ENCODE measurements at regions not wholly inside any gene's neighbourhood (a gene's known extent, or its start where the extent isn't known, plus 50 kb on each side); places are given as distances from the start of the nearest gene placed in this dataset.

GRCh38 chr18:34055227-34055626 is 169.5 kb downstream of the NOL4 start:
- Histone ChIP-seq H3K27me3 (no peaks in the 10 kb centered on the region), H3K36me3 (ENCODE audit: low read depth, missing control alignments) (no peaks in the 10 kb centered on the region), H3K9me3 (no peaks in the 10 kb centered on the region), H3K27ac (no peak overlapping the region), H3K4me3 (no peak overlapping the region), H3K4me1 (no peaks in the 10 kb centered on the region)
- TF ChIP-seq POLR2A (IDR thresholded peaks at IDR 0.05): no peak
- TF ChIP-seq CTCF (IDR thresholded peaks at IDR 0.05): no peak
- 87 to 89% methylated on average over 1 of the region's 1 CpG for WGBS, 2 donors
- intact Hi-C loops (cut with DNase I; ENCODE audit: low total_unique reads): no loop called here
- DNase-seq: no peak

GRCh38 chr18:34050661-34051060 is 174.1 kb downstream of the NOL4 start:
- Histone ChIP-seq H3K4me1 (no peaks in the 10 kb centered on the region), H3K4me3 (no peak overlapping the region), H3K27ac (no peak overlapping the region), H3K27me3 (no peaks in the 10 kb centered on the region), H3K9me3 (no peaks in the 10 kb centered on the region), H3K36me3 (ENCODE audit: low read depth, missing control alignments) (no peaks in the 10 kb centered on the region)
- no peak for DNase-seq
- 90 to 94% methylated on average over 2 of the region's 2 CpGs for WGBS, 2 donors
- TF ChIP-seq CTCF (IDR thresholded peaks at IDR 0.05) (no peak), POLR2A (IDR thresholded peaks at IDR 0.05) (no peak)
- intact Hi-C loops (cut with DNase I; ENCODE audit: low total_unique reads): no loop called here

- no peak for DNase-seq
- H3K27ac ChIP-seq: no peak overlapping the region
- intact Hi-C loops (cut with DNase I; ENCODE audit: low total_unique reads): no loop called here
- H3K36me3 ChIP-seq (ENCODE audit: low read depth, missing control alignments): no peaks in the 10 kb centered on the region
- no peaks in the 10 kb centered on the region for H3K9me3 ChIP-seq
- H3K27me3 ChIP-seq: no peaks in the 10 kb centered on the region
- no peak overlapping the region for H3K4me3 ChIP-seq
- TF ChIP-seq CTCF (IDR thresholded peaks at IDR 0.05) (no peak), POLR2A (IDR thresholded peaks at IDR 0.05) (no peak)
- no peaks in the 10 kb centered on the region for H3K4me1 ChIP-seq
- 81 to 85% methylated on average over 3 of the region's 3 CpGs for WGBS, 2 donors
Observed at GRCh38 chr18:34049511-34049910, 175.2 kb downstream of the NOL4 start.

- no peaks in the 10 kb centered on the region for H3K4me1 ChIP-seq
- H3K4me3 ChIP-seq: no peak overlapping the region
- DNase-seq: no peak
- no peak overlapping the region for H3K27ac ChIP-seq
- no peaks in the 10 kb centered on the region for H3K36me3 ChIP-seq (ENCODE audit: low read depth, missing control alignments)
- intact Hi-C loops (cut with DNase I; ENCODE audit: low total_unique reads): no loop called here
- TF ChIP-seq CTCF (IDR thresholded peaks at IDR 0.05) (no peak), POLR2A (IDR thresholded peaks at IDR 0.05) (no peak)
- 53 to 76% methylated on average over 3 of the region's 3 CpGs for WGBS, 2 donors
- H3K9me3 ChIP-seq: no peaks in the 10 kb centered on the region
- no peaks in the 10 kb centered on the region for H3K27me3 ChIP-seq
Observed at GRCh38 chr18:34048423-34048822, 176.3 kb downstream of the NOL4 start.

GRCh38 chr18:34042423-34043146 is 182.1 kb downstream of the NOL4 start:
- H3K27me3 ChIP-seq: no peaks in the 10 kb centered on the region
- TF ChIP-seq CTCF (IDR thresholded peaks at IDR 0.05): no peak
- TF ChIP-seq POLR2A (IDR thresholded peaks at IDR 0.05): no peak
- intact Hi-C loops (cut with DNase I; ENCODE audit: low total_unique reads): no loop called here
- H3K9me3 ChIP-seq: no peaks in the 10 kb centered on the region
- WGBS, 2 donors: 77 to 83% methylated on average over 4 of the region's 4 CpGs
- no peak overlapping the region for H3K4me3 ChIP-seq
- no peaks in the 10 kb centered on the region for H3K4me1 ChIP-seq
- no peaks in the 10 kb centered on the region for H3K36me3 ChIP-seq (ENCODE audit: low read depth, missing control alignments)
- H3K27ac ChIP-seq: no peak overlapping the region
- DNase-seq: no peak
